SK-N-SH treated with all-trans-retinoic acid at 6 μM for 48 hours (cell line): ENCODE measurements at regions not wholly inside any gene's neighbourhood (a gene's known extent, or its start where the extent isn't known, plus 50 kb on each side); places are given as distances from the start of the nearest gene placed in this dataset.
"Not testable (repeated sequence)": the region's sequence is repeated elsewhere in the genome, so short reads cannot be mapped to it uniquely, and the experiment has no call there.

Source experiments
- ATAC-seq: fragments of 200-7000 bp; cut with Tn5 transposase; 3 replicates; pipeline ENCODE4 v1.9.1; 2020; ENCODE audit warnings: mild to moderate bottlenecking, moderate library complexity
- ARNTL ChIP-seq: fragments of 450-650 bp; formaldehyde crosslinking; IDR thresholded peaks from 2 replicates; pipeline ENCODE4 v1.5.0; 2020; ENCODE audit warnings: low read depth, mild to moderate bottlenecking, moderate library complexity, borderline replicate concordance
- BACH2 ChIP-seq: fragments of 250-450 bp; sonication (Bioruptor Pico); IDR thresholded peaks from 2 replicates; pipeline ENCODE4 v1.9.0; 2021; ENCODE audit warnings: mild to moderate bottlenecking, borderline replicate concordance
- CREB5 ChIP-seq: fragments of 250-450 bp; sonication (Bioruptor Pico); IDR thresholded peaks from 2 replicates; pipeline ENCODE4 v1.5.1; 2020; ENCODE audit warnings: low read depth, mild to moderate bottlenecking, moderate library complexity
- CSDC2 ChIP-seq: fragments of 250-450 bp; sonication (Bioruptor Pico); IDR thresholded peaks from 2 replicates; pipeline ENCODE4 v1.5.0; 2020; ENCODE audit warnings: mild to moderate bottlenecking, moderate library complexity
- CSRNP3 ChIP-seq: fragments of 250-450 bp; sonication (Bioruptor Pico); IDR thresholded peaks from 2 replicates; pipeline ENCODE4 v1.5.1; 2021; ENCODE audit warnings: mild to moderate bottlenecking, moderate library complexity
- ESRRG ChIP-seq: fragments of 250-450 bp; sonication (Bioruptor Pico); IDR thresholded peaks from 2 replicates; pipeline ENCODE4 v1.6.1; 2021; ENCODE audit warnings: mild to moderate bottlenecking
- GLIS3 ChIP-seq: fragments of 250-450 bp; sonication (Bioruptor Pico); IDR thresholded peaks from 2 replicates; pipeline ENCODE4 v1.5.0; 2020; ENCODE audit warnings: mild to moderate bottlenecking, moderate library complexity
- OSR1 ChIP-seq: fragments of 250-450 bp; sonication (Bioruptor Pico); IDR thresholded peaks from 2 replicates; pipeline ENCODE4 v1.8.0; 2022; ENCODE audit warnings: moderate library complexity, mild to moderate bottlenecking, inconsistent platforms
- PPARA ChIP-seq: fragments of 250-450 bp; sonication (Bioruptor Pico); IDR thresholded peaks from 2 replicates; pipeline ENCODE4 v1.5.0; 2020; ENCODE audit warnings: mild to moderate bottlenecking, borderline replicate concordance
- RARB ChIP-seq: fragments of 250-450 bp; sonication (Bioruptor Pico); IDR thresholded peaks from 2 replicates; pipeline ENCODE4 v1.8.0; 2021; ENCODE audit warnings: mild to moderate bottlenecking, moderate library complexity
- SNAI2 ChIP-seq: fragments of 250-450 bp; sonication (Bioruptor Pico); IDR thresholded peaks from 2 replicates; pipeline ENCODE4 v1.5.0; 2020; ENCODE audit warnings: mild to moderate bottlenecking, moderate library complexity
- TCF4 ChIP-seq: fragments of 250-450 bp; sonication (Bioruptor Pico); IDR thresholded peaks from 2 replicates; pipeline ENCODE4 v1.8.0; 2021; ENCODE audit warnings: mild to moderate bottlenecking, moderate library complexity, borderline replicate concordance
- ZC3H10 ChIP-seq: fragments of 250-450 bp; sonication (Bioruptor Pico); IDR thresholded peaks from 2 replicates; pipeline ENCODE4 v1.5.1; 2021; ENCODE audit warnings: mild to moderate bottlenecking, moderate library complexity
- ZFP3 ChIP-seq: fragments of 250-450 bp; sonication (Bioruptor Pico); IDR thresholded peaks from 2 replicates; pipeline ENCODE4 v1.5.0; 2020; ENCODE audit warnings: mild to moderate bottlenecking, moderate library complexity
- ZFP30 ChIP-seq: fragments of 450-650 bp; formaldehyde crosslinking; IDR thresholded peaks from 2 replicates; pipeline ENCODE4 v1.5.0; 2022; ENCODE audit warnings: mild to moderate bottlenecking, moderate library complexity
- ZNF565 ChIP-seq: fragments of 450-650 bp; formaldehyde crosslinking; conservative IDR thresholded peaks from 2 replicates; pipeline ENCODE4 v1.5.0; 2020; ENCODE audit warnings: low read depth, mild to moderate bottlenecking, moderate library complexity
- ZNF70 ChIP-seq: fragments of 450-650 bp; formaldehyde crosslinking; IDR thresholded peaks from 2 replicates; pipeline ENCODE4 v1.5.0; 2020; ENCODE audit warnings: mild to moderate bottlenecking, moderate library complexity
- ZNF8 ChIP-seq: fragments of 450-650 bp; formaldehyde crosslinking; IDR thresholded peaks from 2 replicates; pipeline ENCODE4 v1.5.0; 2020; ENCODE audit warnings: mild to moderate bottlenecking, moderate library complexity
- TF ChIP-seq, protein P1 (sequence below): fragments of 250-450 bp; sonication (Bioruptor Pico); IDR thresholded peaks from 2 replicates; pipeline ENCODE4 v1.5.0; 2020; ENCODE audit warnings: mild to moderate bottlenecking, moderate library complexity
- TF ChIP-seq, protein P2 (sequence below): fragments of 250-450 bp; sonication (Bioruptor Pico); IDR thresholded peaks from 2 replicates; pipeline ENCODE4 v1.8.0; 2020; ENCODE audit warnings: mild to moderate bottlenecking, moderate library complexity, borderline replicate concordance

DNA sequence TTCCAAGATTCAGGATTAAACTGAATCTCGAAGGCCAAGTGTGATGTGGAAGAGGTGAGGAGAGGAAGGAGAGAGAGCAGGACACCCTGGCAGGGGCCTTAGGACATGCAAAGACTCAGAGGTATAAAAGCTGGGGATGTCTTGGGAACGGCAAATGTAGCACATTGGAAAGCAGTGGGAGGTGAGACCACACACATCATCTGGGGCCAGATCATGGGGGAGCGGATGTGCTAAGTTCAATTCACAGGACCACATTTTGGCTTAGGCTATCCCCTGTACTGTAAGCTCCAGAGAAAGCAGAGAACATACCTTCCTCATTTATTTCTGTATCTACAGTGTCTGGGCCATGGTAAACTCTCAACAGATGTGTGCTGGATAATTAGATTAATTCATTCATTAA is 59.5 kb upstream of the MBOAT1 start:
- no peak for ATAC-seq
- TF ChIP-seq SNAI2 (CRISPR knock-in tag): no peak

- TF ChIP-seq BACH2 (CRISPR knock-in tag) (no peak), GLIS3 (no peak), PPARA (CRISPR knock-in tag) (no peak), SNAI2 (CRISPR knock-in tag) (no peak), TCF4 (CRISPR knock-in tag) (no peak), ZNF8 (CRISPR knock-in tag) (no peak), ZFP30 (CRISPR knock-in tag) (no peak), CSRNP3 (no peak), ESRRG (CRISPR knock-in tag) (no peak), ZNF565 (no peak), ZNF70 (no peak), CREB5 (CRISPR knock-in tag) (no peak)
- TF ChIP-seq, protein P1, sequence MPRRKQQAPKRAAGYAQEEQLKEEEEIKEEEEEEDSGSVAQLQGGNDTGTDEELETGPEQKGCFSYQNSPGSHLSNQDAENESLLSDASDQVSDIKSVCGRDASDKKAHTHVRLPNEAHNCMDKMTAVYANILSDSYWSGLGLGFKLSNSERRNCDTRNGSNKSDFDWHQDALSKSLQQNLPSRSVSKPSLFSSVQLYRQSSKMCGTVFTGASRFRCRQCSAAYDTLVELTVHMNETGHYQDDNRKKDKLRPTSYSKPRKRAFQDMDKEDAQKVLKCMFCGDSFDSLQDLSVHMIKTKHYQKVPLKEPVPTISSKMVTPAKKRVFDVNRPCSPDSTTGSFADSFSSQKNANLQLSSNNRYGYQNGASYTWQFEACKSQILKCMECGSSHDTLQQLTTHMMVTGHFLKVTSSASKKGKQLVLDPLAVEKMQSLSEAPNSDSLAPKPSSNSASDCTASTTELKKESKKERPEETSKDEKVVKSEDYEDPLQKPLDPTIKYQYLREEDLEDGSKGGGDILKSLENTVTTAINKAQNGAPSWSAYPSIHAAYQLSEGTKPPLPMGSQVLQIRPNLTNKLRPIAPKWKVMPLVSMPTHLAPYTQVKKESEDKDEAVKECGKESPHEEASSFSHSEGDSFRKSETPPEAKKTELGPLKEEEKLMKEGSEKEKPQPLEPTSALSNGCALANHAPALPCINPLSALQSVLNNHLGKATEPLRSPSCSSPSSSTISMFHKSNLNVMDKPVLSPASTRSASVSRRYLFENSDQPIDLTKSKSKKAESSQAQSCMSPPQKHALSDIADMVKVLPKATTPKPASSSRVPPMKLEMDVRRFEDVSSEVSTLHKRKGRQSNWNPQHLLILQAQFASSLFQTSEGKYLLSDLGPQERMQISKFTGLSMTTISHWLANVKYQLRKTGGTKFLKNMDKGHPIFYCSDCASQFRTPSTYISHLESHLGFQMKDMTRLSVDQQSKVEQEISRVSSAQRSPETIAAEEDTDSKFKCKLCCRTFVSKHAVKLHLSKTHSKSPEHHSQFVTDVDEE (CRISPR knock-in tag): no peak
- TF ChIP-seq, protein P2, sequence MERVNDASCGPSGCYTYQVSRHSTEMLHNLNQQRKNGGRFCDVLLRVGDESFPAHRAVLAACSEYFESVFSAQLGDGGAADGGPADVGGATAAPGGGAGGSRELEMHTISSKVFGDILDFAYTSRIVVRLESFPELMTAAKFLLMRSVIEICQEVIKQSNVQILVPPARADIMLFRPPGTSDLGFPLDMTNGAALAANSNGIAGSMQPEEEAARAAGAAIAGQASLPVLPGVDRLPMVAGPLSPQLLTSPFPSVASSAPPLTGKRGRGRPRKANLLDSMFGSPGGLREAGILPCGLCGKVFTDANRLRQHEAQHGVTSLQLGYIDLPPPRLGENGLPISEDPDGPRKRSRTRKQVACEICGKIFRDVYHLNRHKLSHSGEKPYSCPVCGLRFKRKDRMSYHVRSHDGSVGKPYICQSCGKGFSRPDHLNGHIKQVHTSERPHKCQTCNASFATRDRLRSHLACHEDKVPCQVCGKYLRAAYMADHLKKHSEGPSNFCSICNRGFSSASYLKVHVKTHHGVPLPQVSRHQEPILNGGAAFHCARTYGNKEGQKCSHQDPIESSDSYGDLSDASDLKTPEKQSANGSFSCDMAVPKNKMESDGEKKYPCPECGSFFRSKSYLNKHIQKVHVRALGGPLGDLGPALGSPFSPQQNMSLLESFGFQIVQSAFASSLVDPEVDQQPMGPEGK (CRISPR knock-in tag): no peak
- ATAC-seq: no peak
Measured at GRCh38 chr6:20274137-20274536, 61.9 kb upstream of the MBOAT1 start.

GRCh38 chr6:20275837-20276236 is 63.6 kb upstream of the MBOAT1 start:
- ATAC-seq: not testable (repeated sequence)

DNA sequence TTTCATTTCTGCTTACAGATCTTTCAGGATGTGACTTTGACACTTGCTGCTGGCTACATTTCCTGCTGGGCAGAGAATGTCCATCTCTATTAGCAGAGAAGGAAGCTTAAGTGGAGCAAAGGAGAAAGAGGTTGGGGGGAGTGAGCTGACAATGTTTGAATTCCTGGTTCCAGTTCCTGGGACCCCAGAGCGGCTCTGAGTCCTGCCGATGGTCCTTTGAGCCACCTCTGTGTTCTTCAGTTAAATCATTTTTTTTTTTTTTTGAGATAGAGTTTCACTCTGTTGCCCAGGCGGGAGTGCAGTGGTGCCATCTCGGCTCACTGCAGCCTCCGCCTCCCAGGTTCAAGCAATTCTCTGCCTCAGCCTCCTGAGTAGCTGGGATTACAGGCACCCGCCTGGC is 65.5 kb upstream of the MBOAT1 start:
- ATAC-seq: not testable (repeated sequence)

- no peak for ATAC-seq
- TF ChIP-seq ESRRG (CRISPR knock-in tag): no peak
- TF ChIP-seq ZFP3: no peak
- TF ChIP-seq RARB: no peak
- TF ChIP-seq CREB5 (CRISPR knock-in tag): no peak
- TF ChIP-seq CSDC2 (CRISPR knock-in tag): no peak
- TF ChIP-seq ZC3H10 (CRISPR knock-in tag): no peak
- TF ChIP-seq OSR1 (CRISPR knock-in tag): no peak
- TF ChIP-seq, protein P1 (CRISPR knock-in tag): no peak
- no peak for TF ChIP-seq CSRNP3
- TF ChIP-seq ARNTL: no peak
- TF ChIP-seq, protein P2 (CRISPR knock-in tag): no peak
Measured at GRCh38 chr6:20279051-20279450, 66.8 kb upstream of the MBOAT1 start.
